SJSA1 (cell line): ENCODE measurements at regions not wholly inside any gene's neighbourhood (a gene's known extent, or its start where the extent isn't known, plus 50 kb on each side); places are given as distances from the start of the nearest gene placed in this dataset.
A peak's percentile ranks its signal among the peaks of the same experiment; 100 is the strongest.

ENCODE experiments used
- DNase-seq, 2 experiments: peaks; one replicate each; pipeline ENCODE4 v3.0.0-alpha.2; 2015 to 2020; ENCODE audit warnings: low spot score in 2 of 2, low read depth in 1 of 2
- H3K27ac ChIP-seq: fragments of 250-450 bp; sonication (Bioruptor Pico); 2 replicates; pipeline ENCODE4 v1.5.1; 2020; ENCODE audit warnings: mild to moderate bottlenecking, moderate library complexity
- H3K27me3 ChIP-seq: fragments of 250-450 bp; sonication (Bioruptor Pico); replicated peaks from 2 replicates; pipeline ENCODE4 v1.5.1; 2020; ENCODE audit warnings: mild to moderate bottlenecking, moderate library complexity
- H3K36me3 ChIP-seq: fragments of 250-450 bp; sonication (Bioruptor Pico); 2 replicates; pipeline ENCODE4 v1.5.1; 2020; ENCODE audit warnings: mild to moderate bottlenecking
- H3K4me1 ChIP-seq: fragments of 250-450 bp; sonication (Bioruptor Pico); replicated peaks from 2 replicates; pipeline ENCODE4 v1.6.1; 2021; ENCODE audit warnings: mild to moderate bottlenecking
- H3K4me3 ChIP-seq: fragments of 250-450 bp; sonication (Bioruptor Pico); 2 replicates; pipeline ENCODE4 v1.5.1; 2020; ENCODE audit warnings: mild to moderate bottlenecking
- H3K9me3 ChIP-seq: fragments of 250-450 bp; sonication (Bioruptor Pico); replicated peaks from 2 replicates; pipeline ENCODE4 v1.5.1; 2020; ENCODE audit warnings: mild to moderate bottlenecking

DNA sequence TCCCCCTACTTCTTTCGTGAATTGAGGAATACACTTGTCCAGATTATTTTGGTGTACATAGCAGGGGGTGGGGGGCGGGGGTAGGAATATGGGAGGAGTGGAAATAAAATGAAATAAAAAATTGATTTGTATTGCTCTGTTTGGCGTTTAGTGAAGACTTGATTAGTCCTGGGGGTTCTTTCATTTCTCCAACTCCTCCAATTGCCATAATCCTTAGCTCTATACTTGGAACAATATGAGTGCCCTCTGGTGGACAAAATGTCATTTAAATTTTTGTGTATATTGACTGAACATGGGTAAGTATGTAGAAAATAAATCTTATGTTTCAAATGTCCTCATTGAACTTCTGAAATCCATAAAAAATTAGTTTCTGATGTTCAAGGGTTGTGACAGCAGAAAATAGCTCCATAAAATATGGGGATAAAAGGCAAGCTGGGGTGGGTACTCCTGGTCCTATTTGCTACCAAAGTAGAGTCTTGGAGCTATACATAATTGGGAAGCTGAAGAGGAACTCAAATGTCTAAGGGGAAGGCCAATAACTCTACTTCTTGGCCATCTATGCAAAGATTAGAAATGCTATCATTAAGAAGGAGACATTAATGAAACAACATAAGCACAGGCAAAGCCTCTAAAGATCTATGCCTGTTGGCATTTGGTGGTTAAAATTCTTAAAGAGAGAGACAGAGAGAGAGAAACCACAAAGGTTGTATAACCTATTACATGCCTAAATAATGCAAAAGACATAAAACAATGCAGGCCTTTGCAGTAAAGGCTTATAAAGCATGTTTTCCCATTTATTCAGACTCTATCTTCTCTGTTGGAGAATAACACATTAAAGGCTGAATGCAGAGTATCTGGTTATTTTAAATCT, 421.6 kb downstream of the METTL15 start:
- H3K27ac ChIP-seq: no peak overlapping the region
- peaks cover 18% of the 10 kb centered on the region for H3K4me1 ChIP-seq
- H3K9me3 ChIP-seq: peaks cover 10% of the 10 kb centered on the region; the same call in 1 of the 2 replicates
- no peak overlapping the region for H3K4me3 ChIP-seq
- no peaks in the 10 kb centered on the region for H3K27me3 ChIP-seq
- H3K36me3 ChIP-seq: no peaks in the 10 kb centered on the region; the same call in 1 of the 2 replicates
- peak in 1 of 2 experiments; percentile 62 for DNase-seq

DNA sequence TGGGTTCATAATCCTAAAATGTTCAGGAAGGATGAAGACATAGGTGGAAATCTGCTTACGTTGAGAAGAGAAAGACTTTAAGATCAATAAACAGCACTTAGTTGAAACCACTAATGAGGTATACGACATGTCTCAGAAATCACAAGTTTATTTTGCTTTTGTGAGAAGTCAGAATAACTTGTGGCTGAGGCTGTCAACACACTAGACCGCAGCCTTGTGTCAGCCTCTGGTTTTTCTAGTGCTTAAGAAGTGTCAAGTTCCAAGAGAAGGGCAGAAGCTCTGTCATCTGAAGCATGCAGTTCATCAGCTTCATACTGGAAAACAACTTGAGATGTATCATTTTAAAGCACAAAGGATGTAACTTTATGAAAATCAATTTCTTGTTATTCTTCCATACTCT, 420.9 kb downstream of the METTL15 start:
- Histone ChIP-seq H3K4me3 (no peak overlapping the region), H3K27ac (no peak overlapping the region), H3K36me3 (no peaks in the 10 kb centered on the region; the same call in 1 of the 2 replicates), H3K9me3 (peaks cover 10% of the 10 kb centered on the region; the same call in 1 of the 2 replicates), H3K4me1 (peaks cover 18% of the 10 kb centered on the region), H3K27me3 (no peaks in the 10 kb centered on the region)
- DNase-seq: peak; percentile 51 to 78

DNA sequence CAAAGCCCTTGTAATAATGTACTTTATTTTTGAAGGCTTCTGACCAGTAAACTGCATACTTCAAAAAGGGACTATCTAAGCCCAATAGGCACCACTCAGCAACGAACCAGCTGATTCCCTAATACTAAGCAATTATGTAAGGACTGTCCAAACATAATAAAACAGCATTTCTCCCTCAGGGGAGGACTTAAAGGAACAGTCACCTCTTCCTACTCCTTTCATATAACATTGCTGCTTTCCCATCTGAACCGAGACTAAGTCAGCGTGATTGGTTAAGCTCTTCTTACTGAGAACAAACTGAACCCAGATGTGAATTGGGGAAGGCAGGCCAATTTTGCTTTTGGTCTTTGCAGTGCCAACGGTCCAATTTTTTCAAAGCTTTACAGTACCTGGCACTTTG, 420.0 kb downstream of the METTL15 start:
- no peaks in the 10 kb centered on the region; the same call in 1 of the 2 replicates for H3K36me3 ChIP-seq
- H3K9me3 ChIP-seq: peaks cover 10% of the 10 kb centered on the region; the same call in 1 of the 2 replicates
- no peak overlapping the region for H3K27ac ChIP-seq
- no peak for DNase-seq
- H3K27me3 ChIP-seq: no peaks in the 10 kb centered on the region
- H3K4me1 ChIP-seq: peaks cover 18% of the 10 kb centered on the region
- H3K4me3 ChIP-seq: no peak overlapping the region

DNA sequence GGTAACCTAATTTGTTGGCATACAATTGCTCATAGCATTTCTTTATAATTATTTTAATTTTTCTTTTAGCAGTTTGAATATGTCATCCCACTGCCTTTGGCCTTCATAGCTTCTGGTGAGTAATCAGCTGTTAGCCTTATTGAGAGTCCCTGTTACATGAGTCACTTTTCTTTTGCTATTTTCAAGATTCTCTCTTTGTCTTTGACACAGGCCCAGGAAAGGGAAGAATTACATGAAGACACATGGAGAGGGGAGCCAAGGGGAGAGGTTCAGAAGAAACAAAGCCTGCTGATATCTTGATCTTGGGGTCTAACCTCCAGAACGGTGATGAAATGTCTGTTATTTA, 418.2 kb downstream of the METTL15 start:
- peaks cover 10% of the 10 kb centered on the region; the same call in 1 of the 2 replicates for H3K9me3 ChIP-seq

DNA sequence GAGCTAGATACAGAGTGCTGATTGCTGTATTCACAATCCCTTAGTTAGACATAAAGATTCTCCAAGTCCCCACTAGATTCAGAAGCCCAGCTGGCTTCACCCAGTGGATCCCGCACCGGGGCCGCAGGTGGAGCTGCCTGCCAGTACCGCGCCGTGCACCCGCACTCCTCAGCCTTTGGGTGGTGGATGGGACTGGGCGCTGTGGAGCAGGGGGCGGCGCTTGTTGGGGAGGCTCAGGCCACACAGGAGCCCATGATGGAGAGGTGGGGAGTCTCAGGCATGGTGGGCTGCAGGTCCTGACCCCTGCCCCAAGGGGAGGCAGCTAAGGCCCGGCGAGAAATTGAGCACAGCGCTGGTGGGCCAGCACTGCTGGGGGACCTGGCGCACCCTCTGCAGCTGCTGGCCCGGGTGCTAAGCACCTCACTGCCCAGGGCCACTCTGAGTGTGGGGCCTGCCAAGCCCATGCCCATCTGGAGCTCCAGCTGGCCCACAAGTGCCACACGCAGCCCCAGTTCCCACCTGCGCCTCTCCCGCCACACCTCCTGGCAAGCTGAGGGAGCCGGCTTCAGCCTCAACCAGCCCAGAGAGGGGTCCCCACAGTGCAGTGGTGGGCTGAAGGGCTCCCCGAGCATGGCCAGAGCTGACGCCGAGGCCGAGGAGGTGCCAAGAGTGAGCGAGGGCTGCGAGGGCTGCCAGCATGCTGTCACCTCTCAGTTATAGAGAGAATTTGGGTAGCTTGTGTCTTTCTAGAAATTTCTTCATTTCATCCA, 417.6 kb downstream of the METTL15 start:
- peaks cover 27% of the 10 kb centered on the region for H3K4me1 ChIP-seq
- no peak overlapping the region for H3K27ac ChIP-seq
- H3K36me3 ChIP-seq: no peaks in the 10 kb centered on the region; the same call in 1 of the 2 replicates
- peaks cover 10% of the 10 kb centered on the region; the same call in 1 of the 2 replicates for H3K9me3 ChIP-seq
- H3K4me3 ChIP-seq: no peak overlapping the region
- H3K27me3 ChIP-seq: no peaks in the 10 kb centered on the region
- DNase-seq: no peak

More for the DNA sequence above, 418.2 kb downstream of the METTL15 start:
- Histone ChIP-seq H3K27ac (no peak overlapping the region), H3K4me3 (no peak overlapping the region), H3K4me1 (peaks cover 22% of the 10 kb centered on the region), H3K36me3 (no peaks in the 10 kb centered on the region; the same call in 1 of the 2 replicates), H3K27me3 (no peaks in the 10 kb centered on the region)
- DNase-seq: no peak

DNA sequence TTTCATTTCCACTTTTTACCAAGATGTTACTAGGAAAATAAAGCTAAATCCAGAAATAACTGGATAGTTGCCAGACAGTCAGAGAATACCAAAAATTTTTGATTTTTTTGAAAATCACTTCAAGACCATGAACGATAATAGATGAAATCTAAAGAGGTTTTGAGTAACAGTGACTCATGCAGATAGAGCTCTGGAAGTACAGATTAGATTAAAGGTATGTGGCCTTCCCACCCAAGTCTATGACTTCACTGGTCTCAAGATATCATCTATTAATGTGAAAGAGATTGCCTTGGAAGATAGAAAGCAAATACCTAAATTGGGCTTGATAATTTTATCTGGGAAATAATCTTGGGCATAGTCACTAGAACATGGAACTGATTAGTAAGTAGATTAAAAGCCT, 415.9 kb downstream of the METTL15 start:
- Histone ChIP-seq H3K4me1 (peaks cover 31% of the 10 kb centered on the region), H3K9me3 (peaks cover 10% of the 10 kb centered on the region; the same call in 1 of the 2 replicates), H3K27ac (no peak overlapping the region), H3K4me3 (no peak overlapping the region), H3K36me3 (no peaks in the 10 kb centered on the region; the same call in 1 of the 2 replicates), H3K27me3 (no peaks in the 10 kb centered on the region)
- DNase-seq: no peak

DNA sequence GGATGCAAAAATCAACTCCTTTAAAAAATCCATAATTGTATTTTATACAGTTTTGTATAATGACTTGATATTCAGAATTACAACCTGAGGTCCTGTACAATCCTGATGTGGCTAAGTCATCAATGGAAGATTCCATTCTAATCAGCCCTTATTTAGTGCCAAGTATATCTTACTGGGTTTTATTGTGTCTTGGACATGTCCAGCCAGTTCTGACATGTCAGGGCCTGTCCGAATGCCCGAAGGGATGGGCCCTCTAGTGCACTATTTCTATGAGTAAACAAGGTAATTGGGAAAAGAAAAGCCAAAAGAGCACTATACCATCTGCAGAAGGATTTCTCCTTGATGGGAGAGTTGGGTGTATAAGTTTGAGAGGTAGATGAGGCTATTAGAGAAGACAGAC, 412.9 kb downstream of the METTL15 start:
- Histone ChIP-seq H3K4me1 (peaks cover 43% of the 10 kb centered on the region), H3K4me3 (no peak overlapping the region), H3K36me3 (no peaks in the 10 kb centered on the region; the same call in 1 of the 2 replicates), H3K27me3 (no peaks in the 10 kb centered on the region), H3K27ac (peak overlapping the region; percentile 23; the same call in 1 of the 2 replicates), H3K9me3 (peaks cover 6% of the 10 kb centered on the region; the same call in 1 of the 2 replicates)
- no peak for DNase-seq

DNA sequence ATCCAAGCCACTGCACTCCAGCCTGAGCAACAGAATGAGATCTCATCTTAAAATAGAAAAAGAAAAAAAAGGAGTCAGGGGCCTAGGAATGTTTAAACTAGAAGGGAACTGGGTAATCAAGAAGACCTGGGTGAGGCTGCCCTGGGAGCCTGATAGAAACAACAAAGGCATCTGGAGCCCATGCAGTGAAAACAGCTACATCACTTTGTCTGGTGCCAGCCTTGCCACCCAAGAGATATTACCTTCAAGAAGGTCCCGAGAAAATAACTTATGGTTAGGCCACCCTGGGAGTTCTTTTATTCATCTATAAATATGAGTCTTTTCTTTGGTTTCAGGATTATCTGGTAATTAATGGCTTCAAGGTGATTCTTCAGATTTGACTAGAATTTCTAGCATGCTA, 412.1 kb downstream of the METTL15 start:
- Histone ChIP-seq H3K27me3 (no peaks in the 10 kb centered on the region), H3K9me3 (no peaks in the 10 kb centered on the region; the same call in 1 of the 2 replicates), H3K4me1 (peaks cover 43% of the 10 kb centered on the region), H3K27ac (peak overlapping the region; percentile 50), H3K36me3 (no peaks in the 10 kb centered on the region), H3K4me3 (no peak overlapping the region)
- peak; percentile 67 to 69 for DNase-seq

DNA sequence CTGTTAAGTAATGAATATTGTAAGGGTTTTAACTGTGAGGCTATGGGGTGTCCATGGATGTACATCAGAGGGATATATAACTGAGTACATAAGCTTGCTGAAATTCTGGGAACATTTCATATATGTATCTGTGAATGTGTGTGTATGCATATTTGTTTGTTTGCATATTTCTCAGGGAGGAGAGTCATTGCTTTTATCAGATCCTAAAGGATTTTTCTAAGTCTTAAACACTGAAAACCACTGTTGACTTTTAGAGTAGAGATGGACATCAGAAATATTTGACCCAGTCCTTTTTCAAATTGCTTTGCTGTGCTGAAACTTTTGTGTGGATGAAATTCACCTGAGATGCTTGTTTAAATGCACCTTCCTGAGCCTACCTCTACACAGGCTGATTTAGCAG, 410.6 kb downstream of the METTL15 start:
- Histone ChIP-seq H3K9me3 (no peaks in the 10 kb centered on the region), H3K36me3 (no peaks in the 10 kb centered on the region), H3K4me1 (peaks cover 43% of the 10 kb centered on the region), H3K27ac (no peak overlapping the region), H3K4me3 (no peak overlapping the region), H3K27me3 (no peaks in the 10 kb centered on the region)
- no peak for DNase-seq

DNA sequence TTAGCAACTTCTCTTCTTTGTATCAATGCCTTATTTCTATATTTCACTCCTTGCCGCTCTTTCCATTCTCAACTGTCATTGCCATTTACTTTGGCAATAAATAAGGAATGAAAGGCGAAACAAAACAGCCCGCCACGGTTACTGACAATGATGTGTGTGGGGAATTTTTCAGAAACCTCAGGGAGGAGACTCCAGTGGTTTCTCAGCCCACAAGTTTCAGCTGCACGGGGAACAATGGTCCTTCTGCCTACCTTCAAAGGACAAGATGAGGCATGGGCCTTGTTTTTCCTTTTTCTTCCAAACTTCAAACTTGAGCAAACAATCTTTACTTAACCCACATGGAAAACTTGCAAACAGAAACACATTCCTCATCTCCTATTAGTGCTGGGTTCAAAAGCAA, 409.4 kb downstream of the METTL15 start:
- no peaks in the 10 kb centered on the region for H3K9me3 ChIP-seq
- H3K27ac ChIP-seq: peak overlapping the region; percentile 45
- H3K27me3 ChIP-seq: no peaks in the 10 kb centered on the region
- peaks cover 43% of the 10 kb centered on the region for H3K4me1 ChIP-seq
- H3K4me3 ChIP-seq: no peak overlapping the region
- H3K36me3 ChIP-seq: no peaks in the 10 kb centered on the region
- peak in 1 of 2 experiments; percentile 58 for DNase-seq

DNA sequence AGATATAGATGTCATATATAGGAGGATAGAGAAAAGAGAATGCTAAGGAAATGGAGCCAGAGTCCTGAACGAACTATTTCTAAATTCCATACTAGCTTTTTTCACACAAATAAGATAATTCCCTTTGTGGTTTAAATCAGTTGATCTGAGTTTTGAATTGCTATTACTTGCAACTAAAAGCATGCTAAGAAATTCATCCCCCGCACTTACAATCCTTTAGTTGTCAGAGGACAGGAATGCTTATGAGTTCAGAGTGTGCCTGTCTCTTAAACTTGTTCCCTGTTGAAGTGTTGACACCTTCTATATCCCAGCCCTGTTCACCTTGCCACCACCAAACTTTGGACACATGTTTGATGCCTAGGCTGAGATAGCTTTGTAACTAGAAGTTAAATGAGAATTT, 406.2 kb downstream of the METTL15 start:
- peaks cover 20% of the 10 kb centered on the region for H3K4me1 ChIP-seq
- H3K27ac ChIP-seq: no peak overlapping the region
- no peak for DNase-seq
- no peaks in the 10 kb centered on the region for H3K9me3 ChIP-seq
- H3K27me3 ChIP-seq: no peaks in the 10 kb centered on the region
- no peaks in the 10 kb centered on the region for H3K36me3 ChIP-seq
- H3K4me3 ChIP-seq: no peak overlapping the region

DNA sequence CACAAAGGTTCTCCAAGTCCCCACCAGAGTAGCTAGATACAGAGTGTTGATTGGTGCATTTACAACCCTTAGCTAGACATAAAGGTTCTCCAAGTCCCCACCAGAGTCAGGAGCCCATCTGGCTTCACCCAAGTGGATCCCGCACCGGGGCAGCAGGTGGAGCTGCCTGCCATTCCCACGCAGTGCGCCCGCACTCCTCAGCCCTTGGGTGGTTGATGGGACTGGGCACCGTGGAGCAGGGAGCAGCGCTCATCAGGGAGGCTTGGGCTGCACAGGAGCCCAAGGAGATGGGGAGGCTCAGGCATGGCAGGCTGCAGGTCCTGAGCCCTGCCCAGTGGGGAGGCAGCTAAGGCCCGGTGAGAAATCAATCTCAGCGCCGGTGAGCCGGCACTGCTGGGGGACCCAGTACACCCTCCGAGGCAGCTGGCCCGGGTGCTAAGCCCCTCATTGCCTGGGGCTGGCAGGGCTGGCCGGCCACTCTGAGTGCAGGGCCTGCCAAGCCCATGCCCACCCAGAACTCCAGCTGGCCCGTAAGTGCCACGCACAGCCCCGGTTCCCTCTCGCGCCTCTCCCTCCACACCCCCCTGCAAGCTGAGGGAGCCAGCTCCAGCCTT, 404.1 kb downstream of the METTL15 start:
- no peaks in the 10 kb centered on the region for H3K9me3 ChIP-seq
- no peak overlapping the region for H3K4me3 ChIP-seq
- no peaks in the 10 kb centered on the region for H3K27me3 ChIP-seq
- H3K27ac ChIP-seq: no peak overlapping the region
- DNase-seq: no peak
- peaks cover 1% of the 10 kb centered on the region for H3K4me1 ChIP-seq
- no peaks in the 10 kb centered on the region for H3K36me3 ChIP-seq

DNA sequence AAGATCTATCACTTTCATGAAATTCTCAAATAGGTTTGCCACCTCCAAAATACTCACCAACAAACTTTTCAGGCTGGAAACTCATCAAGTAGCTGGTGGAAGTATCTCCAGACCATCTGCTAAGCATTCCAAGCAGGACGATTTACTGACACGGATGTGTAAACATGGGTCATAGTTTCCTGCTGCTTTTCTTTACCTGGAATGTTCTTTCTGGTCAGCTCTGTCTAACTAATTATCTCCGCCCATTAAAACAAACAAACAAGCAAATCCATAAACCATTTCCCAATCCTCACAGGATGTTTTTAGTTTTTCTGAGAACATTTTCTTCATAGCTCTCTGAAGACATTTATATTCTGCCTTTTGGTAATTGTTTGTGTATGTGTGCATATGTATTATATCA, 397.0 kb downstream of the METTL15 start:
- Histone ChIP-seq H3K27me3 (no peaks in the 10 kb centered on the region), H3K4me1 (no peaks in the 10 kb centered on the region), H3K27ac (no peak overlapping the region), H3K9me3 (no peaks in the 10 kb centered on the region), H3K36me3 (no peaks in the 10 kb centered on the region), H3K4me3 (no peak overlapping the region)
- no peak for DNase-seq
